Gastroesophageal sphincter (tissue), 4 donors: ENCODE measurements at regions not wholly inside any gene's neighbourhood (a gene's known extent, or its start where the extent isn't known, plus 50 kb on each side); places are given as distances from the start of the nearest gene placed in this dataset.

Source experiments
- ATAC-seq: fragments of 150-250 bp; one replicate; pipeline ENCODE4 v1.9.1; 2016; ENCODE audit warnings: mild to moderate bottlenecking, moderate library complexity
- H3K27ac ChIP-seq, 4 donors: fragments of 200-600 bp; sonication (generic) in 3 of 4; 1 replicate in 3 of 4; 2 replicates in 1 of 4; pipeline ENCODE4 v1.5.1; 2016 to 2019
- H3K27me3 ChIP-seq: fragments of 200-600 bp; sonication (generic); one replicate; pipeline ENCODE4 v1.5.1; 2019
- H3K36me3 ChIP-seq, 2 donors: fragments of 200-600 bp; sonication (generic); one replicate each; pipeline ENCODE4 v1.5.1; 2019; ENCODE audit warnings: control low read depth in 1 of 2
- H3K4me1 ChIP-seq, 3 donors: fragments of 200-600 bp; sonication (generic); 1 replicate in 2 of 3; 2 replicates in 1 of 3; pipeline ENCODE4 v1.5.1; 2016 to 2019; ENCODE audit warnings: control low read depth in 2 of 3
- H3K4me3 ChIP-seq, 2 donors: fragments of 200-600 bp; sonication (generic); one replicate each; pipeline ENCODE4 v1.5.1; 2019; ENCODE audit warnings: mild to moderate bottlenecking in 1 of 2, moderate library complexity in 1 of 2
- H3K9me3 ChIP-seq, 3 donors: fragments of 200-600 bp; sonication (generic); one replicate each; pipeline ENCODE4 v1.5.1; 2017 to 2019; ENCODE audit warnings: control low read depth in 2 of 3
- EP300 ChIP-seq: sonication (generic); formaldehyde crosslinking; IDR thresholded peaks from one replicate; pipeline ENCODE4 v1.6.1; 2017; ENCODE audit warnings: antibody characterized with exemption, mild to moderate bottlenecking
- POLR2A ChIP-seq, 2 donors: fragments of 450-650 bp; IDR thresholded peaks; one replicate each; pipeline ENCODE4 v1.6.1; 2017; ENCODE audit warnings: antibody characterized with exemption in 2 of 2, mild to moderate bottlenecking in 2 of 2, moderate library complexity in 1 of 2
- POLR2AphosphoS5 ChIP-seq: sonication (generic); formaldehyde crosslinking; IDR thresholded peaks from one replicate; pipeline ENCODE4 v1.6.1; 2017; ENCODE audit warnings: antibody characterized with exemption
- WGBS, 2 donors: methylation state at CpG; one replicate each; pipeline ENCODE4 v1.1.5; 2018; ENCODE audit warnings: low coverage in 1 of 2; 5-methylcytosine and 5-hydroxymethylcytosine counted together
- TF ChIP-seq, protein P1 (sequence below), 4 experiments: fragments of 200-600 bp in 2 of 4; fragments of 450-650 bp in 2 of 4; sonication (generic) in 1 of 4; IDR thresholded peaks; one replicate each; pipeline ENCODE4 v1.5.1; 2017 to 2019; ENCODE audit warnings: antibody characterized with exemption in 4 of 4, mild to moderate bottlenecking in 2 of 4, moderate library complexity in 2 of 4

- Histone ChIP-seq H3K36me3 (no peaks in the 10 kb centered on the region), H3K27me3 (no peaks in the 10 kb centered on the region), H3K27ac (no peak overlapping the region), H3K4me1 (peaks cover 0 to 13% (median 0%) of the 10 kb centered on the region in 3 donors), H3K4me3 (no peak overlapping the region), H3K9me3 (peaks cover 0 to 7% (median 0%) of the 10 kb centered on the region in 3 donors)
- TF ChIP-seq EP300 (no peak), POLR2AphosphoS5 (no peak), POLR2A (IDR thresholded peaks at IDR 0.05) (no peak)
- TF ChIP-seq, protein P1, sequence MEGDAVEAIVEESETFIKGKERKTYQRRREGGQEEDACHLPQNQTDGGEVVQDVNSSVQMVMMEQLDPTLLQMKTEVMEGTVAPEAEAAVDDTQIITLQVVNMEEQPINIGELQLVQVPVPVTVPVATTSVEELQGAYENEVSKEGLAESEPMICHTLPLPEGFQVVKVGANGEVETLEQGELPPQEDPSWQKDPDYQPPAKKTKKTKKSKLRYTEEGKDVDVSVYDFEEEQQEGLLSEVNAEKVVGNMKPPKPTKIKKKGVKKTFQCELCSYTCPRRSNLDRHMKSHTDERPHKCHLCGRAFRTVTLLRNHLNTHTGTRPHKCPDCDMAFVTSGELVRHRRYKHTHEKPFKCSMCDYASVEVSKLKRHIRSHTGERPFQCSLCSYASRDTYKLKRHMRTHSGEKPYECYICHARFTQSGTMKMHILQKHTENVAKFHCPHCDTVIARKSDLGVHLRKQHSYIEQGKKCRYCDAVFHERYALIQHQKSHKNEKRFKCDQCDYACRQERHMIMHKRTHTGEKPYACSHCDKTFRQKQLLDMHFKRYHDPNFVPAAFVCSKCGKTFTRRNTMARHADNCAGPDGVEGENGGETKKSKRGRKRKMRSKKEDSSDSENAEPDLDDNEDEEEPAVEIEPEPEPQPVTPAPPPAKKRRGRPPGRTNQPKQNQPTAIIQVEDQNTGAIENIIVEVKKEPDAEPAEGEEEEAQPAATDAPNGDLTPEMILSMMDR (IDR thresholded peaks at IDR 0.05) = no peak
- ATAC-seq = peak; percentile 67
- 15 to 17% methylated on average over 1 to 4 of the region's 4 CpGs for WGBS, 2 donors
Observed at GRCh38 chr4:151865312-151865711, 104.5 kb upstream of the GATB start.

DNA sequence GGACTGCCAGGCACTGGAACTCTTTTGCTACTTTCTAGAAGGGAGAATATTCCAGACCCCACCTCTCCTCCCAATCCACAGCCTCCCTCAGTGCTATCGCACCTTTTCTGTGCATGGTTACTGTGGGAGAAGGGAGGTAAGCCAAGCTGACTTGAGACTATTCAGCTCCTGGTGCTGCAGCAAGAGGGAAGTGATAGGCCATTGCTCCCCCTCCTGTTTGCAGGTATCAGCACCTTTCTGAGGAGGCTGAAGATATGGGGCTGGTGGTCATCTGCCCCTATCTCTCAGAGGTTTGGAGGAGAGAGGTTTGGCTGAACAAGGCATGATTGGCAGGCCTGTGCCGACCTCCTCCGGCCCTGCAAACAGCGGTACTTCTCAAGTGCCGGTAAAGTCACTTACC, 103.3 kb upstream of the GATB start:
- Histone ChIP-seq H3K4me3 (no peak overlapping the region), H3K9me3 (peaks cover 0 to 7% (median 0%) of the 10 kb centered on the region in 3 donors), H3K36me3 (no peaks in the 10 kb centered on the region), H3K27ac (no peak overlapping the region), H3K27me3 (no peaks in the 10 kb centered on the region), H3K4me1 (peaks cover 0 to 13% (median 0%) of the 10 kb centered on the region in 3 donors)
- ATAC-seq = no peak
- TF ChIP-seq POLR2A (IDR thresholded peaks at IDR 0.05) (no peak), POLR2AphosphoS5 (no peak), EP300 (no peak)
- TF ChIP-seq, protein P1 (IDR thresholded peaks at IDR 0.05) = no peak
- 71% methylated on average over 2 of the region's 5 CpGs; no CpG with 5 or more reads in 1 of the 2 donors for WGBS, 2 donors

GRCh38 chr4:151862766-151863165, 102.0 kb upstream of the GATB start:
- TF ChIP-seq EP300 (no peak), POLR2A (IDR thresholded peaks at IDR 0.05) (no peak), POLR2AphosphoS5 (no peak)
- TF ChIP-seq, protein P1 (IDR thresholded peaks at IDR 0.05) = no peak
- H3K4me1 ChIP-seq = peaks cover 0 to 13% (median 0%) of the 10 kb centered on the region in 3 donors
- no peak for ATAC-seq
- H3K9me3 ChIP-seq = peaks cover 0 to 5% (median 0%) of the 10 kb centered on the region in 3 donors
- H3K36me3 ChIP-seq = no peaks in the 10 kb centered on the region
- no peak overlapping the region for H3K27ac ChIP-seq
- no peak overlapping the region for H3K4me3 ChIP-seq
- H3K27me3 ChIP-seq = no peaks in the 10 kb centered on the region
- WGBS, 2 donors = 60 to 71% methylated on average over 2 to 4 of the region's 7 CpGs

DNA sequence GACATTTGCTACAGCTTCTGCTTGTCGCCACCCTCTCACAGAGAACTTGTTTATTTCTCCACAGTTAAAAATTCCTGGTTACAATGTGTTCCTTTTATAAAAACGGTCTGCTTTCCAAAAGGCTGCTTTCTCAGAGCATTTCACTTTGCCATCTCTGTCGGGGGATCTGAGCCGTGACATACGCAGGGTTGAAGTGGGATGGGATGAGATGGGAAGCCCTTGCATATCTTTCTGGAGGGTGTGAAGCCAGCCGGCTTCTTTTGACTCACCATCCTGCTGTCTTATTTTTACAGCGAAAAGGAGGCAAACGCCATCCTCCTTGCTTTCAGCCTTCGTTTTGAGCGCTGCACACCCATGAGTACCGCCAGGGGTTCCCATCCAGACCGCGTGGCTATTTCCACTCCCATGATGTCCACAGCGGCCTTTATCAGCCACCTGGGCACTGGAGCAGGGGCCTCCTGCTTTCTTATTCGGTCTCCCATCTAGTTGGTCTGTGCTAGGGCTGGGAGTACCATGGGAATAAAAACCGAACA, 99.8 kb upstream of the GATB start:
- Histone ChIP-seq H3K9me3 (no peaks in the 10 kb centered on the region), H3K4me3 (no peak overlapping the region), H3K27ac (no peak overlapping the region), H3K4me1 (peaks cover 0 to 9% (median 0%) of the 10 kb centered on the region in 3 donors), H3K36me3 (no peaks in the 10 kb centered on the region), H3K27me3 (no peaks in the 10 kb centered on the region)
- WGBS, 2 donors = 86% methylated on average over 15 of the region's 16 CpGs; no CpG with 5 or more reads in 1 of the 2 donors
- no peak for TF ChIP-seq POLR2AphosphoS5
- TF ChIP-seq POLR2A (IDR thresholded peaks at IDR 0.05) = no peak
- TF ChIP-seq, protein P1 (IDR thresholded peaks at IDR 0.05) = no peak
- no peak for TF ChIP-seq EP300
- no peak for ATAC-seq

DNA sequence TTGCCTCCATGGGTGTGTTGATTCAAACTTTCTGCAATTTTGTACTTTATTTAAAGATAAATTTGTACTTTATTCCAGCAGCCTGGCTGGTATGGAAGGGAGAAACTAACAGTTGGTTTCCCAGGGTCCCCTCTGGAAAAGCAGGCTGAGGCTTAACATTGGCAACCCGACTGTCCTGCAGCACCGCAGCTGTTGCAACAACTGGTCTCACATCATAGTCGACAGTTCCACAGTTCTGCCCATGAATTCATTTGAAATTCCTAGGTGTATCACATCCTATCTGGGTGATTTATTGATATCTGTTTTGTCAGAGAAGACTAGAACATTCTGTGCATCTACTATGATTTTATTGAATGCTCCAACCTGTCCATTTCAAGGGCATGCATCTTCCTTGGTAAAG, 98.8 kb upstream of the GATB start:
- Histone ChIP-seq H3K4me1 (no peaks in the 10 kb centered on the region), H3K9me3 (no peaks in the 10 kb centered on the region), H3K4me3 (no peak overlapping the region), H3K27ac (no peak overlapping the region), H3K36me3 (no peaks in the 10 kb centered on the region), H3K27me3 (no peaks in the 10 kb centered on the region)
- no peak for TF ChIP-seq POLR2AphosphoS5
- no peak for TF ChIP-seq POLR2A (IDR thresholded peaks at IDR 0.05)
- TF ChIP-seq, protein P1 (IDR thresholded peaks at IDR 0.05) = no peak
- WGBS, 2 donors = 81% methylated on average over 3 of the region's 3 CpGs; no CpG with 5 or more reads in 1 of the 2 donors
- no peak for ATAC-seq
